HepG2 (cell line): ENCODE measurements at regions not wholly inside any gene's neighbourhood (a gene's known extent, or its start where the extent isn't known, plus 50 kb on each side); places are given as distances from the start of the nearest gene placed in this dataset.

Source experiments
- CREM ChIP-seq, 2 experiments: sonication (generic) in 1 of 2; formaldehyde crosslinking in 1 of 2; IDR thresholded peaks; 2 replicates each; pipeline versions ENCODE4 v1.4.0 to v1.6.1; 2016 to 2020; ENCODE audit warnings: antibody characterized with exemption in 1 of 2, mild to moderate bottlenecking in 1 of 2, missing genetic modification reagents in 1 of 2
- FOXK2 ChIP-seq: fragments of 450-650 bp; IDR thresholded peaks from 2 replicates; pipeline ENCODE4 v1.6.1; 2016
- IKZF1 ChIP-seq: fragments of 450-650 bp; IDR thresholded peaks from 2 replicates; pipeline ENCODE4 v1.7.1; 2016
- MLX ChIP-seq: IDR thresholded peaks from 2 replicates; pipeline ENCODE4 v1.6.1; 2016

GRCh38 chr11:29009426-29009825 lies 901.2 kb downstream of the METTL15 start:
- TF ChIP-seq IKZF1, result no peak
- no peak for TF ChIP-seq MLX
- no peak for TF ChIP-seq CREM (IDR thresholded peaks at IDR 0.05)
- TF ChIP-seq CREM (CRISPR knock-in tag; IDR thresholded peaks at IDR 0.05), result no peak
- no peak for TF ChIP-seq FOXK2
